Heart right ventricle (tissue), 16 donors: ENCODE measurements at regions not wholly inside any gene's neighbourhood (a gene's known extent, or its start where the extent isn't known, plus 50 kb on each side); places are given as distances from the start of the nearest gene placed in this dataset.

ENCODE experiments used
- ATAC-seq, 8 donors: fragments of 200-7000 bp; cut with Tn5 transposase; one replicate each; pipeline ENCODE4 v1.9.1; 2020; ENCODE audit warnings: mild to moderate bottlenecking in 8 of 8, moderate library complexity in 8 of 8, moderate number of reproducible peaks in 1 of 8
- DNase-seq, 2 donors: peaks; one replicate each; pipeline ENCODE4 v3.0.0-alpha.2; 2020
- H3K27ac ChIP-seq, 10 donors: fragments of 200-600 bp; sonication (generic) in 2 of 10; one replicate each; pipeline versions ENCODE4 v1.5.0 to v1.8.0; 2020 to 2022; ENCODE audit warnings: mild to moderate bottlenecking in 3 of 10
- H3K27me3 ChIP-seq, 7 donors: fragments of 200-600 bp; one replicate each; pipeline ENCODE4 v1.8.0; 2021 to 2022; ENCODE audit warnings: mild to moderate bottlenecking in 2 of 7
- H3K36me3 ChIP-seq, 9 donors: fragments of 200-600 bp; sonication (generic) in 1 of 9; one replicate each; pipeline versions ENCODE4 v1.5.0 to v1.8.0; 2020 to 2022; ENCODE audit warnings: mild to moderate bottlenecking in 2 of 9
- H3K4me1 ChIP-seq, 9 donors: fragments of 200-600 bp; sonication (generic) in 1 of 9; one replicate each; pipeline versions ENCODE4 v1.5.0 to v1.8.0; 2020 to 2022; ENCODE audit warnings: mild to moderate bottlenecking in 4 of 9
- H3K4me3 ChIP-seq, 10 donors: fragments of 200-600 bp; sonication (generic) in 2 of 10; one replicate each; pipeline versions ENCODE4 v1.5.0 to v1.8.0; 2020 to 2022; ENCODE audit warnings: mild to moderate bottlenecking in 7 of 10, moderate library complexity in 2 of 10
- H3K9me3 ChIP-seq, 11 donors: fragments of 200-600 bp in 10 of 11; sonication (generic) in 2 of 11; one replicate each; pipeline versions ENCODE4 v1.5.0 to v1.8.0; 2013 to 2022; ENCODE audit warnings: mild to moderate bottlenecking in 2 of 11, control low read depth in 1 of 11, moderate library complexity in 1 of 11
- WGBS, 2 donors: extraction: QIAGEN DNeasy Blood & Tissue Kit; methylation state at CpG; one replicate each; pipeline ENCODE4 v1.1.7; 2013; ENCODE audit warnings: inconsistent platforms in 1 of 2; 5-methylcytosine and 5-hydroxymethylcytosine counted together
- intact Hi-C, 10 donors: fragments of 100-400 bp; cut with DNase I; formaldehyde crosslinking; loops; one replicate each; pipeline versions ENCODE4 v1.11.1 to v1.14.2; 2022
- TF ChIP-seq, protein P1 (sequence below), 9 donors: fragments of 200-600 bp; sonication (generic) in 2 of 9; IDR thresholded peaks; one replicate each; pipeline versions ENCODE4 v1.5.0 to v1.8.0; 2021 to 2022; ENCODE audit warnings: antibody characterized with exemption in 9 of 9, mild to moderate bottlenecking in 5 of 9, moderate library complexity in 1 of 9
- donor health status: Arrhythmogenic right ventricular cardiomyopathy.
- donor health status: ischemic (EF 13 %, LVEDD 7.1; RV severe dilation, severe dysfunction).
- donor health status: healthy with polysubstance abuse.
- donor health status: DM: no; HTN: yes; CAD: no.
- donor health status: DM: no; HTN: no; CAD: no.
- donor health status: ischemic (EF 25% LVEDD 6.9; RV normal size, moderate dysfunction).
- donor health status: ischemic (EF 25% LVEDD 5.7; RV mildly dilated, moderate dysfunction).
- donor health status: healthy.
- donor health status: DM: yes; HTN: yes; CAD: no.
- donor health status: Ischemic cardiomyopathy.
- donor health status: ischemic (EF 35%, LVEDD 5.7; RV mildly dilated, moderate dysfunction).
- donor health status: nonischemic (EF 11% LVEDD 7.7; RV severe dilation, severe dysfunction).
- donor health status: DM: yes; HTN: yes; CAD: no.
- donor health status: PGD.
- donor health status: ischemic (EF 29% LVEDD 5.4; RV normal size, mild dysfunction).
- donor health status: nonischemic (EF 23%, LVEDD 6.1; RV moderate dilation, normal function).

DNA sequence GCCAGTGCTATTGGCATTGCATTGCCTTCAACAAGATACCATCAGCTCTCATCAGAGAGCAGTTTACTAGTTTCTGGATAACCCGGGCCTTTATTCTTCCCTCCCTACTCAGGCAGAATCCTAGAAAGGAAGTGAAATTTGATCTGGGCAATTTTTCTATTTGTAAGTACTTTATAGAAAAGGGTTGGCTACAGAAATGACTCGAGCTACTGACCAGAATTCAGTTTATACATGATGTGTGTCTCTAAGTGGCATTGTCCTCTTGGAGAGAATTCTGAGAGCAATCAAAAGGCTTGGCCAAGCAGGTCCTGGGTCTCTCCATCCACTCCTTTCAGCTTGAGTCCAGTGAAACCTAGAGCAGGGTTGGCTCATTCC lies 192.7 kb upstream of the LEF1 start:
- 39 to 60% methylated on average over 2 of the region's 2 CpGs for WGBS, 2 donors
- Histone ChIP-seq H3K36me3 (no peaks in the 10 kb centered on the region), H3K9me3 (no peaks in the 10 kb centered on the region), H3K27ac (peak overlapping the region in 6 of 10 donors; percentile 4 to 60 (median 17)), H3K27me3 (peaks cover 0 to 7% (median 0%) of the 10 kb centered on the region in 7 donors), H3K4me1 (peaks cover 0 to 19% (median 7%) of the 10 kb centered on the region in 9 donors), H3K4me3 (no peak overlapping the region)
- TF ChIP-seq, protein P1, sequence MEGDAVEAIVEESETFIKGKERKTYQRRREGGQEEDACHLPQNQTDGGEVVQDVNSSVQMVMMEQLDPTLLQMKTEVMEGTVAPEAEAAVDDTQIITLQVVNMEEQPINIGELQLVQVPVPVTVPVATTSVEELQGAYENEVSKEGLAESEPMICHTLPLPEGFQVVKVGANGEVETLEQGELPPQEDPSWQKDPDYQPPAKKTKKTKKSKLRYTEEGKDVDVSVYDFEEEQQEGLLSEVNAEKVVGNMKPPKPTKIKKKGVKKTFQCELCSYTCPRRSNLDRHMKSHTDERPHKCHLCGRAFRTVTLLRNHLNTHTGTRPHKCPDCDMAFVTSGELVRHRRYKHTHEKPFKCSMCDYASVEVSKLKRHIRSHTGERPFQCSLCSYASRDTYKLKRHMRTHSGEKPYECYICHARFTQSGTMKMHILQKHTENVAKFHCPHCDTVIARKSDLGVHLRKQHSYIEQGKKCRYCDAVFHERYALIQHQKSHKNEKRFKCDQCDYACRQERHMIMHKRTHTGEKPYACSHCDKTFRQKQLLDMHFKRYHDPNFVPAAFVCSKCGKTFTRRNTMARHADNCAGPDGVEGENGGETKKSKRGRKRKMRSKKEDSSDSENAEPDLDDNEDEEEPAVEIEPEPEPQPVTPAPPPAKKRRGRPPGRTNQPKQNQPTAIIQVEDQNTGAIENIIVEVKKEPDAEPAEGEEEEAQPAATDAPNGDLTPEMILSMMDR (IDR thresholded peaks at IDR 0.05) = no peak
- ATAC-seq (peak in 3 of 8 donors; percentile 17 to 44 (median 25)), DNase-seq (no peak)
- intact Hi-C loops = no loop called here

GRCh38 chr4:108360754-108361445 lies 192.2 kb upstream of the LEF1 start:
- Histone ChIP-seq H3K4me3 (no peak overlapping the region), H3K27ac (peak overlapping the region in 6 of 10 donors; percentile 4 to 60 (median 17)), H3K36me3 (no peaks in the 10 kb centered on the region), H3K4me1 (peaks cover 0 to 24% (median 8%) of the 10 kb centered on the region in 9 donors), H3K27me3 (peaks cover 0 to 7% (median 0%) of the 10 kb centered on the region in 7 donors), H3K9me3 (no peaks in the 10 kb centered on the region)
- WGBS, 2 donors = 49 to 53% methylated on average over 12 of the region's 12 CpGs
- TF ChIP-seq, protein P1 (IDR thresholded peaks at IDR 0.05) = no peak
- ATAC-seq (peak in 5 of 8 donors; percentile 35 to 82 (median 39)), DNase-seq (peak in 1 of 2 donors; percentile 5)
- intact Hi-C loops = no loop called here

DNA sequence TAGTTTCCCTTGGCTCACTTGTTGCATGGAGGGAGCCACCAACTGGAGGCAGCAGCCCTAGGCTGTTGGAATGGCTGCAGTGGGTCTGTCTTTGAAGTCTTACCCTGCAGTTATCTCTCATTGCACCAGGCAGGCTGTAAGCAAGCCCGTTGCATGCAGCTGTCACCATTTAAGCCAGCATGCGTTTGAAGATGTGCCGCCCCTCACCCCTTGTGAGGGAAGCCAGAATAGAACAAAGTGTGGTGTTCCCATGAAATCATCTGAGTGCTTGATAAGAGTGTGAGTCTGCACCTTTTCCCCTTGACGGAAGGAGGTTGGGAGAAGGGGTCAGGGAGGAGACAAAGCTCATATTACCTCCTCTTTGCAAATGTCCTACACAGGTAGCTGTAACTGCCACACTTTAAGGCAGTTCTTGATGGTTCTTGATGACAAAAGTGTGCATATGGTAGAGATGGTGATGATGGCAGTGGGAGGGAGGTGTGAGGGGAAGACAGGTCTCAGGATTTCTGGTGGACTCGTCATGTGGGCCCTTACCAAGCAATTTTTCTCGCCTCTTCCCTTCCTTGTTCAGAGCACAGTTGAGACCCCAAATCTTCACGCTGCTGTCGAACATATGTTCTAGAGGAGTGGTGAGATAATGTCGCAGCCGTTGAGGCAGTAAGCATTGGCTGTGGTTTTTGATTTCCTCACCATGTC lies 191.4 kb upstream of the LEF1 start:
- peak overlapping the region in 2 of 10 donors; percentile 47 to 60 for H3K27ac ChIP-seq
- intact Hi-C loops = loop anchor here in 1 of 10 donors (10.0 kb wide), 1 partner anchor 215 kb away; no protein-coding TSS in a partner anchor
- H3K36me3 ChIP-seq = no peaks in the 10 kb centered on the region
- 61 to 78% methylated on average over 10 of the region's 10 CpGs for WGBS, 2 donors
- peaks cover 0 to 32% (median 11%) of the 10 kb centered on the region in 9 donors for H3K4me1 ChIP-seq
- no peak overlapping the region for H3K4me3 ChIP-seq
- H3K9me3 ChIP-seq = no peaks in the 10 kb centered on the region
- TF ChIP-seq, protein P1 (IDR thresholded peaks at IDR 0.05) = no peak
- DNase-seq (no peak), ATAC-seq (no peak)
- H3K27me3 ChIP-seq = peaks cover 0 to 7% (median 0%) of the 10 kb centered on the region in 7 donors

- ATAC-seq (no peak), DNase-seq (no peak)
- Histone ChIP-seq H3K9me3 (no peaks in the 10 kb centered on the region), H3K27ac (no peak overlapping the region), H3K4me1 (peaks cover 0 to 33% (median 11%) of the 10 kb centered on the region in 9 donors), H3K4me3 (no peak overlapping the region), H3K36me3 (no peaks in the 10 kb centered on the region), H3K27me3 (peaks cover 0 to 7% (median 0%) of the 10 kb centered on the region in 7 donors)
- intact Hi-C loops = loop anchor here in 1 of 10 donors (10.0 kb wide), 1 partner anchor 215 kb away; no protein-coding TSS in a partner anchor
- 90 to 91% methylated on average over 5 of the region's 5 CpGs for WGBS, 2 donors
- TF ChIP-seq, protein P1 (IDR thresholded peaks at IDR 0.05) = no peak
These were observed 190.6 kb upstream of the LEF1 start for GRCh38 chr4:108359130-108359985.
